NK-92 treated with Interleukin-12 subunit alpha and Interleukin-12 subunit beta, amount 100 ng/mL, for 24 hours (cell line): ENCODE measurements at regions not wholly inside any gene's neighbourhood (a gene's known extent, or its start where the extent isn't known, plus 50 kb on each side); places are given as distances from the start of the nearest gene placed in this dataset.
"Not testable (repeated sequence)": the region's sequence is repeated elsewhere in the genome, so short reads cannot be mapped to it uniquely, and the experiment has no call there.

Source experiments
- DNase-seq: peaks from one replicate; lab custom pipeline; 2025; lab: John Stamatoyannopoulos, UW

DNA sequence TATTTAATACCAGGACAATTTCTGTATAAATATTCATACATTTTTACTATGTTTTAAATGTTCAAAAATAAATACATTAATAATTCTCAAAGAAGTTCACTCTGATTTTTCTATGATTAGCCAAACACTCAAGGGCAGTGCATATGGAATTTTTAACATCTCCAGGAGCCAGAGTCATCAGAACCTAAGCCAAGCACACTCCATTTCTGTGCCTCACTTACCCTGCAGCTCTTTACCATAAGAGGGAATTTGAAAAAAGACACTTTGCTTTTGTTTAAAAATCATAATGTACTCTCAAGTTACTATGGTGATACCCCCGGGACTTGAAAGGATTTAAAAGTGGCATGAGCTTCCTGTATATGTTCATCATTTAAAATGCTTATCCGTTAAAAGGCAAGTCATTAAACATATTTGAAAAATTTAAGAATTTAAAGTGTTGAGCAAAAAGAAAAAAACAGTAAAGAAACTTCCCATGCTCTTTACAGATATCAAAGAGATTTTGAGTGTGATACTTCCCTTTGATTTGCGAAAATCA lies 747.4 kb upstream of the NECTIN3 start:
- no peak for DNase-seq

DNA sequence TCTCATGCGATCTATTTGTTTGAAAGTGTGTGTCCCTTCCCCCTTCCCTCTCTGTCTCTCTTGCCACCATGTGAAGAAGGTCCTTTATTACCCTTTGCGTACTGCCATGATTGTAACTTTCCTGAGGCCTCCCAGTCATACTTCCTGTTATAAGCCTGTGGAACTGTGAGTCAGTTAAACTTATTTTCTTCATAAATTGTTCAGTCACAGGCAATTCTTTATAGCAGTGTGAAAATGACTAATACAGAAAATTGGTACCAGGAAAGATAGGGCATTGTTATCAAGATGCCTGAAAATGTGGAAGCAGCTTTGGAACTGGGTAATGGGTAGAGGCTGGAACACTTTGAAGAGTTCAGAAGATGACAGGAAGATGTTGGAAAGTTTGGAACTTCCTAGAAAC lies 743.7 kb upstream of the NECTIN3 start:
- DNase-seq = no peak

DNA sequence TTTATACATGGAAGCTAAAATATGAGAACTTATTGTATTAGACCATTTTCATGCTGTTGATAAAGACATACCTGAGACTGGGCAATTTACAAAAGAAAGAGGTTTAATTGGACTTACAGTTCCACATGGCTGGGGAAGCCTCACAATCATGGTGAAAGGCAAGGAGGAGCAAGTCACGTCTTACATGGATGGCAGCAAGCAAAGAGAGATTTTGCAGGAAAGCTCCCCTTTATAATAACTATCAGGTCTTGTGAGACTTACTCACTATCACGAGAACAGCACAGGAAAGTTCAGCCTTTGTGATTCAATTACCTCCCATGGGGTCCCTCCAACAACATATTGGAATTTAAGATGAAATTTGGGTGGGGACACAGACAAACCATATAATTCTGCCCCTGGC lies 740.1 kb upstream of the NECTIN3 start:
- not testable (repeated sequence) for DNase-seq

DNA sequence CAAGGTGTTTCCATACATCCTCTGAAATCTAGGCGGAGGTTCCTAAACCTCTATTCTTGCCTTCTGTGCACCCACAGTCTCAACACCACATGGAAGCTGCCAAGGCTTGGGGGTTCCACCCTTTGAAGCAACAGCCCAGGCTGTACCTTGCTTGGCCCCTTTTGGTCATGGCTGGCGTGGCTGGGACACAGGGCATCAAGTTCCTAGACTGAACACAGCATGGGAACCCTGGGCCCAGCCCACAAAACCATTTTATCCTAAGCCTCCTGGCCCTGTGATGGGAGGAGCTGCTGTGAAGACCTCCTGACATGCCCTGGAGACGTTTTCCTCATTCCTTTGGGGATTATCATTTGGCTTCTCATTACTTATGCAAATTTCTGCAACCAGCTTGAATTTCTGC lies 739.0 kb upstream of the NECTIN3 start:
- DNase-seq = no peak

DNA sequence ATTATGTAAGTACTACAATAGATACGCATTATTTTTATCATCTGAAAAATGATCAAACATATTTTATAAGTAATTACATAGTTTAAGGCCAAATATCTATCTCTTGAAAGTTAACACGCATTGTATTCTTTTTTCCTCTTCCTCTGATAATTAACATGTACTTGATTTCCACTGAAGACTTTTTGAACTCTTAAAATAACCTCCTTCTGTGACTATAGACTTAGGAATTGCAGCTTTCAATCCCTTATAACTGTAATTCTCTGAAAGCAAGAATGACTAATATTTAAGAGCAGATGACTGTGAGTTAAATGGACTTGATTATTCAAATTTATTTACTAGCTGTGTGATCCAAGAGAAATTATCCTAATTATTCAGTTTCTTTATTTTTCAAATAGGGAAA lies 730.6 kb upstream of the NECTIN3 start:
- DNase-seq = no peak

DNA sequence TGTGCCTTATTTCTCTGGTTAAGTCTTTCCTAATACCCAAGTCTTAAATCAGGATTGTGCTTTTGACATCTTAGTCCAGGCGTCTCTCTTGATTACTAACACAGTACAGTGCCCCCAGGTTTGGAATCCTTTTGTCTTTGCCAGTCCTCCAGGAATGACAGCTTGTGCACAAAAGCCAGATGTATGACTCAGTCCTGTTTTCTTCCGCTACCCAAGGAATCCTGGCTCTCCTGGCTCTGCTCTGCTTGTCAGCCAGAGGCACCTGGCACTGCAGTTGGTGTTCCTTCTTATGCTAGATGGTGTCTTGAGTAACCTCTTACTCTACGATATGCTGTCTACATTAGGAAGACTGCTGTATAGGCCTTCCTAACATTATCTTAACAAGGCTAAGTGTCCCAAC lies 728.2 kb upstream of the NECTIN3 start:
- no peak for DNase-seq

DNA sequence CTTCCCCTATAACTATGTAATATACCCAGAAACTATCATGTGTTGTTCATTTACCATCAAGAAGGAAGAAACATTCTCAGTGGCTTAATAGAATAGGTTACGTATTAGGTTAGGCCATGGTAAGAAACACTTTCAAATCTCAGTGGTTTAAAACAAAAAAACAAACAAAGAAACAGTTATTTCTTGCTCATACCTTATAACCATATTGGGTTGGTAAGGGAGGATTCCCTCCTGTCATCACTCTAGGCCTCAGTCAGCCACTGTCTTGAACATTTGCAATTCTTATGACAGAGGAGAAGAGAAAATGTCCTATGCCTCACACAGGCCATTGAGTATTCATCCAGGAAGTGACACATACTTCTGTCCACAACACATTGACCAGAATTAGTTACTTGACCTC lies 727.7 kb upstream of the NECTIN3 start:
- no peak for DNase-seq

DNA sequence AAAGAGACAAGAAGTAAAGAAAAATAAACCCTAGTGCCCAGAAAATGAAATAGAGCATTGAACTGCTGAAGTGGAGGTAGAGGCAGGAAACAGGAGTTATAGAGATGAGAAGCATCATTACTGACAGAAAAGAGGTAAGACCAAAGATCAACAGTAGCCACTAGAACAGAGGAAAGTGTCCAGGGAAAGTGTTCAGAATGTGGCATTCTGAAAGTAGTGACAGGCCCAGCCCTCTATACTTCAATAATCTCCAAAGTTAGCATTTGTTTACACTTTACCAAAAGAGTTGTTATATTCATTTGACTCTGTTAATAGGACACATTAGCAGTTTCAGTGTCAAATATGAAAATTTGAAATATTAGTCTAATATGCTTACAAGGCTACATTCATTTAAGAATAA lies 727.1 kb upstream of the NECTIN3 start:
- no peak for DNase-seq

DNA sequence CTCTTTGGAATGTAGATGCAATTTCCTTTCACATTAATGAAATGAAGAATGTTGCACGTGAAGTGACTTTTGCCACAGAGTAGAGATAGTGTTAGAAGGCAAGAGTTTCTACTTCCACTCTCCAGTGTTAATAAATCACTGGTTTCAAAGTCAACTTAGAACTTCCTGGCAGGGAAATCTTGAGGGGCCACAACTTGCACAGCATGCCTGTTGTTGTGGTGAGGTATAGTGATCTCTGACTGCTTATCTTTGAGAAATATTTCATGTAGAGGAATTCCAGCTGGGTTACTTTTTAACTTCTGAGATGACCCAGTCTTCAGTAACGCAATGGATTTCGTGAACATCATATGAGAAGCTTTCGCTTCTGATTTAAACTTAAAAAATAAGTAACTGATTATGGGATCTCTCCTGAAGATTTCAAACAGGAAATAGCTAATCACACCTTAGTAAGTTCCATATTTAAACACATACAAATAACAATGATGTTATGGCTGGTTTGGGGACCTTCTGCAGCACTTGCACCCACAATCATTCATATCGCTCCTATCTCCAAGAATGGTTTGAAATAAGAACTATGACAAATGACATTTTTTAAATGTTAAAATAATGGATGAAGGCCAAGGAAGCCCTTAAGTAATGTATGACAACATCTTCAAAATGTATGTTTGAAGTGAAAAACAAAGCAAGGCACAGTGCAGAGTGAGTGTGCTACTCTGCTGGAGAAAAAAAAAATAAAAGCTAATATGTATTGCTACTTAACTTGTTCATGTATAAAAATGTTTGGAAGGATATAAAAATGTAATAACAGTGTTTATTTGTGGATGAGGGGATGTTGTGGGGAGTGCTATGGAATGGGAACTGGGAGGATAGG lies 726.5 kb upstream of the NECTIN3 start:
- DNase-seq = no peak

DNA sequence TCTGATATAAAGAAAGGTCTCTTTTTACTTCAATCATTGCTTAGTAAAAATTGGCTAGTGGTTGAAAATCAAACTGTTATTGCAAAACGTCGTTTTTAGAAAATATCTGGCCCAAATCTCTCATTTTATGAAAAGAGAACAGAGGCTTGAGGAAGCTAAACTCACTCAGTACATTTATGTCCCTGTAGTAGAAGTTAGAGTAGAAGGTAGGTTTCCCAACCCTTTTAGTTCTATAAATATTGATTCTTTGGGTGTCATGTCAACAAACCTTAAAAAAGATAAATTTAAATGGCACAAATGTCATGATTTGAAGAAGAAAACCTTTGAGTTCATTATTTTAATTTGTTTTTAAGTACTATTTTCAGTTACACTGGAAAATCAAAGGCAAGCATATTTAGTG lies 722.3 kb upstream of the NECTIN3 start:
- DNase-seq = no peak

DNA sequence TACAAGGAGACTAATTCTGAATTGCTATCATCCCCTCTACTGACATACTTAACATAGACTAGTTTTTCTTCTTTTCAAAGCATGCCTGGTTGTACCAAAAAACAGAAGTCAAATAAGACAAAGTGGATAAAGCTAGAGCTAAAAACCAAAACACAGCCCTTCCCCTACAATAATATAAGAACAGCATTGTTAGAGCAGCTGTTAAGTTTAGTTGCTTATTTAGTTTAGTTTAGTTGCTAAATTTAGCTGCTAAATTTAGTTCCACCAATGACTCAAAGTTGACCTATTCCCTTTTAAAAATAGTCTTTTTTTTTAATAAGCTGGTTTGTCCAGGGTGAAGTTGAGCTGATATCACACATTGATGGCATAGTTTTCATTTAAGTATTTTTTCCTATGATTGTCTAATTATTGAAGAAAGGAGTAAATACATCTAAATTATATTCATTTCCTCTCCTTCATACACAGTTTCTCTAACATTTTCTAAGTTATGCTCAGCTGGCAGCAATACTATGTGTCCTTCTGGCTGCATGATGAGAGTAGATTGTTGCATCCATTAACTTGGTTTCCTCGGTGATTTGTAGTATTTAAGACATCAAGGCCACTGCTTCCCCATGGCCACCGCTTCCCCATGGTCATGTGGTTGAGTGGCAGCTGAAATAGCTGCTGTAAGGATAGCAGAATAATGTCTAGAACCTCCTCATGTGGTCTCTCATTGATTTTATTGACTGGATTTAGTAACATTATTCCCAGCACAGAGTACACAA lies 718.6 kb upstream of the NECTIN3 start:
- DNase-seq = no peak

DNA sequence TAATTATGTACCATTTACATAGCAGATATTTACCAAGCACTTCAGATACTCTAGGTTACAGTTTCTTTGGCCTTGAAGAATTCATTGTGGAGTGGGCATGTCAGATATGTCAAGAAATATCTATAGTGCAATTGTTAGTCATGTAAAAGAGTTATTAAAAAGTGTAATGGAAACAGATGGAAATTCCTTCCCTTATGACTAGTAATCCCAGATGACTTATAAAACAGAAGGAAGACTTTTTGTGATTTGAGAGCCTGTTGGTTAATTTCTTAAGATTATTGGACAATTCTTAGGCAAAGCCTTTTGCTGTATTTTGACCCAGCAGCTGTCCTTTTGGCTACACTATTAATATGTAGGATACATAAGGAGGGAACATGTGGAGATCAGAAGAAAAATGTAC lies 708.9 kb upstream of the NECTIN3 start:
- no peak for DNase-seq

DNA sequence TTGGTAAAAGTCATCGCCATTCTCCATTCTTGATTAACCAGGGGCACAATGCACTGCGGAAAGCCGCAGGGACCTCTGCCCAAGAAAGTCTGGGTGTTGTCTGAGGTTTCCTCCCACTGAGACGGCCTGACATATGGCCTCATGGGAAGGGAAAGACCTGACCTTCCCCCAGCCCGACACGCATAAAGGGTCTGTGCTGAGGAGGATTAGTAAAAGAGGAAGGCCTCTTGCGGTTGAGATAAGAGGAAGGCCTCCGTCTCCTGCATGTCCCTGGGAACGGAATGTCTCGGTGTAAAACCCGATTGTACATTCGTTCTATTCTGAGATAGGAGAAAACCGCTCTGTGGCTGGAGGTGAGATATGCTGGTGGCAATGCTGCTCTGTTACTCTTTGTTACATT lies 704.3 kb upstream of the NECTIN3 start:
- not testable (repeated sequence) for DNase-seq

DNA sequence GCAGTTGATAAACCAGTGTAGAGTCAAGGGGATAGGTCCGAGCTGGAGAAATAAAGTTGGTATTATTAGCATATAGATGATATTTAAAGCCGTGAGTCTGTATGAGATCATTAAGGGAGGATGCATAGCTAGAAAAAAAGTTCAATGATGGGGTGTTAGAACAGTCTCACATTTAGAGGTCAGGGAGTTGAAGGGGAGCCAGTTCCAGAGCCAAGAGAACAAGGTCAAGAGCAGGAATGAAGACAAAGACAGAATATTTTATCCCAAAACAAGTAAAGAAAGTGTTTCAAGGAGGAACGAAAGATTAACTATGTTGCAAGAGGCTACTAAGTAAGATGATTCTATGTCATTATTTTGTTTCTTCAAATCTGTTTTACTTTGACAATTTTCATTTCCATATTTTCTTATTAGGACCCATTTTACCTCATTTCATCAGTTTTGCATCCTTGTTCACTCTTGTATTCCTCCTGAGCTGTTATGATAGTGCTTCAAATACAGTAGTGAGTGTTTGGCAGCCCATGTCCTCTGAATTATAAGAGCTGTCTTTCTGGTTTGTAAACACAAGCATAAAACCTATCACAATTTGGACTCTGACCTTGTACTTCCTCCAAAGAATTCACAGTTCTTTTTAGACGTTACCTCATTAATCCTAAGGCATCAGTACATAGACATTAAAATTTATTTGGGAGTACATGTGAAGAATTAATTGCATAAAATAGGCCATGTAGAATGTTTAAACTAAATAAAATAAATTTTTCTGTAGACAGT lies 695.7 kb upstream of the NECTIN3 start:
- no peak for DNase-seq

DNA sequence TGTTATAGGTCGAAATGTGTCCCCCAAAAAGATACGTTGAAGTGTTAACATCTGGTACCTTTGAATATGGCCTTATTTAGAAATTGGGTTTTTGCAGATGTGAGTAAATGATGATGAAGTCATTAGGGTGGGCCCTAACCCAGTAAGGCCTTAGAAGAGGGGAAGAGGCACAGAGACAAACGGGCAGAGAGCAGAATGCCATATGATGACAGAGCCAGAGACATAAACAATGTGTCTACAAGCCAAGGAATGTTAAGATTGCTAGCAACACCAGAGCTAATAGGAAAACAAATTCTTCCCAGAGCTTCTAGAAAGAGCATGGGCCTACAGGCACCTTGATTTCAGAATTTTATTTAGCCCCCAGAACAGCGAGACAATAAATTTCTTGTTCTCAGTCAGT lies 693.1 kb upstream of the NECTIN3 start:
- DNase-seq = no peak

DNA sequence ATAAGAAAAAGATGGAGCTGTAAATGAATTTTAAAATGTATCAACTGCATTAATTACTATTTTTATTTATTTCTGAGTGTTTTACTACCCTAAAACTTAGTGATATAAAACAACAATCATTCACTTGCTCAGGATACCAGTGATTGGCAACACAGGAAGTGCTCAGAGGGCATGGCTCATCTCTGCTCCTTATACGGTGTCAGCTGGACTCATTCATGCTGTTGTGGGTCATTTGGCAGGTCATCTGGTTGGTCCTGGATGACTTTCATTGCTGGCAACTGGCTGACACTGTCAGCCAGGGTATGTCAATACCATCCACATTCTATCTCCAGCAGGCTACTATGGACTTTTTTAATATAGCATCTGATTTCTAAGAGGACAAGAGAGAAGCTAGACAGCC lies 689.6 kb upstream of the NECTIN3 start:
- DNase-seq = no peak

DNA sequence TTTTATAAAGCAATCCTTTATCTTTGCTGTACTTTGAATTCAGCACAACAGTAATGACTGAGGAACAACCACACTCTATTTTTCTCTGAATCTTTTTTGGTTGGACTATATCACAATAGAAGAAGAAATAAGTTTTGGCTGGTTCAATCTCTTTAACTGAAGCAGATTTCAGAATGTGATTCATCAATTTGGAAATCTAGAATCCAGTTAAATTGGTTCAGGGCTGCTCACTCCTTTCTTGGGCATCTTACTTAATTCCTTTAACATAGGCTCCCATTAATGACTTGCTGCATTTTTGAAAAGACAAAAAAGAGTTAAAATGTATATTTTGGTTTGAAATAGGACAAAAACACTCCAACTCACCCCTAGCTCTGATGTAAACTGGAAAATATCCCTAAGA lies 688.3 kb upstream of the NECTIN3 start:
- DNase-seq = no peak

DNA sequence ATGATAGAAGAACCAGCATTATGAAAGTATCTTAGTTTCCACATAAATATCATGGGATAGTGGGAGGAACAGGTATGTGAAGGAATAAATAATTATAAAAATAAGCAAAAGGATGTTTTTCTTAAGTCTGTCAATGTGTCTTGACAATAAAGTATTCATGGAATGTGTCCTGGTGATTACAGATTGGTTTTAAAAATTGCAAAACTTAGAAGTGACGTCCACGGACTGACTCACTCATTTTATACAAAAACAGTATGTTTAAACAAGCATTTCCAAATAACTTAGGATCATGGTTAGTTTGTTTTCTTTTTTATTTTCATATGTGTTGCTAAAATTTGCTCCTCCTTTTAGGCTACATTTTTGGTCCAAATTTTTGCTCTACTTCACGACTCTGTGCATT lies 687.0 kb upstream of the NECTIN3 start:
- no peak for DNase-seq

DNA sequence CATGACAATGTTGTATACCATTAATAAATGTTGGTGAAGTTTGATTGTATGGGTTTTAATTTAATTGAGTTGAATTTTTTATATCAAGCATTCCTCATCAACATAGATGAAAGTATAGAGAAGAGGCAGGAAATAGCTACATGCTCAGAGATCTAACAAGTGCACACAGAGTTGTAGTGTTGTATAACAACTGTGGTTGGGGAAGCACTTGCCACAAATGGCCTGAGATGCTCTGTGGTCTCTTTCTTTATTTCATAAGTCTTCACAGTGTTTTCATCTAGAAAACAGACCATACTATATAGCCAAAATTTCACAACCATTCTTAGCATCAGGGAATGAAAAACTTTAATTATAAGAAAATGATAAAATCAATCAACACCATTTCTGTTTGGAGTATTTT lies 682.6 kb upstream of the NECTIN3 start:
- no peak for DNase-seq

DNA sequence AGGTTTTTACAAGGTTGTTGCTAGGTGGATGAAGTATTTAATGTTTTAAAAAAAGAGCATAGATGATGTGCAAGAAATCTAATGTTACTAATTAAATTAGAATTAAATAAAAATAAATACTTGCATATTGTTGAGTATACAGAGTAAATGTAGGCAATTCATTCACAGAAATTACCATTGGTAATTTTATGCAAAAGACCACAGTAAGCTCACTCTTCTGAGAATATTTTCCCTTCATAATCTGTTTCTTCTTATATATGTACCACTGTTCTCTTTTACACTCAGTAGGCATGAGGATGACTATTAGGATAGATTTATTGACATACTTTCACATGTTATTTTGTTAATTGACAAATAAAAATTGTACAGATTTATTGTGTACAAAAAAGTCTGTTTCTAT lies 681.2 kb upstream of the NECTIN3 start:
- no peak for DNase-seq

DNA sequence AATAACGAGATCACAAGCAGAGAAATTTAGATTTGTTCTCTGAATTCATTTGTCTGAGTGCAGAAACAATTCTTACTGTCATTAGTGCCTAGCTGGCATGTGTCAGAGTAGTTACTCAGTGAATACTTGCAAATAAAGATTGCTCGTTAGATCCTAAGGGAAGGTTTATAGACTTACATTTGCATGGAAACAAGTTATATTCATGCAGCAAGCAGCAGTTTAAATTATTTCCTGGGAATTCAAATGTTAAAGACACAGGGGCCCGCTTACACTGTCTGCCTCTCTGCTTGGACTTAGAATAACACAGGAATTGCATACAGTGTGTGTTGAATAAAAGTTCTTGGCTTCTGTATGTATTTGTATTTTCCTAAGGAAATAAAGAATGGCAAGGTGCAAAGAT lies 680.6 kb upstream of the NECTIN3 start:
- no peak for DNase-seq

DNA sequence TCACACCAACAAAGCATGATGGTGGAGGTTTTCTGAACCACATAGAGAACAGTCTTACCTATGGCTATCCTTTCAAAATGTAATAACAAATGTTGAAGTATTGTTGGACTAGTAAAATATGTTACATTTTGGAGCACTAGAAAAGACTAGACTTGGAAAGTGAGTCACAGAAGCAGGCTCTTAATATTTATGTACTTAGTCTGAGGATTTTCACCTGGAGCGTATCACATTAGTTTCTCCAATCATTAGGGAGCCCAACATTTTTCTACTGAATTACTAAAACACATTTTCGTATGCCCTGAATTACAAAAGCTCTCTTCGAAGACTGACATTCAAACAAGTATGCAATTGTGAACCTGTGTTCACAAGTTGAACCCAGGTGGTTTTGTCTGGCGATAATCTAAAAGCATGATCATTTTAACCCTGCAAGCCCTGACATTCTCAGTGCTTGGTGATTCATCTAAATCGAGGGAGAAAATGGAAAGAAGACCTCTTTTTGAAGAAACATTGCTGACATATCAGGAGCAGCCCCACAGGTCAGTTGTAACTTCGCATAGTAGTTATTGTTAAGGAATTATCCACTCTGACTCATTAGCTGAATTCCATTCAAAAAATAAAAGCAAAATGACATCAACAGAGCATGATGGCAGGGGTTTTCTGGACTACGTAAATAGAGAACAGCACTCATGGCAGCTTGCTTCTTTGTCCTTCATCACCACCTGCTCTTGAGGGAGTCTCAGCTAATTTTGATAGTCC lies 679.8 kb upstream of the NECTIN3 start:
- DNase-seq = no peak
